GM12872 (cell line): ENCODE measurements at regions not wholly inside any gene's neighbourhood (a gene's known extent, or its start where the extent isn't known, plus 50 kb on each side); places are given as distances from the start of the nearest gene placed in this dataset.

Experiments used
- TF ChIP-seq, protein P1 (sequence below): IDR thresholded peaks from 3 replicates; pipeline ENCODE4 v1.5.1; 2011; ENCODE audit warnings: low read depth, mild to moderate bottlenecking, low read length, moderate library complexity; ENCODE audit not compliant: insufficient read depth

DNA sequence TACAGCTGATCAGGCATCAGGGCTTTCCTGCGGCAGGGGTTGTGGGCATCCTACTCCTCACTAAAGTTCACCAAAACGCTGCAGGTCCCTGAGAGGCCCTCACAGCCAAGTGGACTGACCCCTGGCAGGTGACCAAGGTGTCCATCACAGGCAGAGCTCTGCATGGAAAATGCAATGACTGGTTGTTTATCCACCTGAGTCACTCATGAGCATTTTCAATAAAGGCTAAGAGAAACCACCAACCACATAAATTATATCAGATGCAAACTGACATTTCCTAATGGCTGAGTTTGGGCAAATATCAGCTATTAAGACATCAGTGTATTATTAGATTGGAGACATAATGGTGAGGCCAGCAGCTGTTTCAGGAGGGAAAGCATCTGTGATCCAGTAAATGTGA is 152.7 kb upstream of the SYNDIG1 start:
- TF ChIP-seq, protein P1, sequence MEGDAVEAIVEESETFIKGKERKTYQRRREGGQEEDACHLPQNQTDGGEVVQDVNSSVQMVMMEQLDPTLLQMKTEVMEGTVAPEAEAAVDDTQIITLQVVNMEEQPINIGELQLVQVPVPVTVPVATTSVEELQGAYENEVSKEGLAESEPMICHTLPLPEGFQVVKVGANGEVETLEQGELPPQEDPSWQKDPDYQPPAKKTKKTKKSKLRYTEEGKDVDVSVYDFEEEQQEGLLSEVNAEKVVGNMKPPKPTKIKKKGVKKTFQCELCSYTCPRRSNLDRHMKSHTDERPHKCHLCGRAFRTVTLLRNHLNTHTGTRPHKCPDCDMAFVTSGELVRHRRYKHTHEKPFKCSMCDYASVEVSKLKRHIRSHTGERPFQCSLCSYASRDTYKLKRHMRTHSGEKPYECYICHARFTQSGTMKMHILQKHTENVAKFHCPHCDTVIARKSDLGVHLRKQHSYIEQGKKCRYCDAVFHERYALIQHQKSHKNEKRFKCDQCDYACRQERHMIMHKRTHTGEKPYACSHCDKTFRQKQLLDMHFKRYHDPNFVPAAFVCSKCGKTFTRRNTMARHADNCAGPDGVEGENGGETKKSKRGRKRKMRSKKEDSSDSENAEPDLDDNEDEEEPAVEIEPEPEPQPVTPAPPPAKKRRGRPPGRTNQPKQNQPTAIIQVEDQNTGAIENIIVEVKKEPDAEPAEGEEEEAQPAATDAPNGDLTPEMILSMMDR: no peak

DNA sequence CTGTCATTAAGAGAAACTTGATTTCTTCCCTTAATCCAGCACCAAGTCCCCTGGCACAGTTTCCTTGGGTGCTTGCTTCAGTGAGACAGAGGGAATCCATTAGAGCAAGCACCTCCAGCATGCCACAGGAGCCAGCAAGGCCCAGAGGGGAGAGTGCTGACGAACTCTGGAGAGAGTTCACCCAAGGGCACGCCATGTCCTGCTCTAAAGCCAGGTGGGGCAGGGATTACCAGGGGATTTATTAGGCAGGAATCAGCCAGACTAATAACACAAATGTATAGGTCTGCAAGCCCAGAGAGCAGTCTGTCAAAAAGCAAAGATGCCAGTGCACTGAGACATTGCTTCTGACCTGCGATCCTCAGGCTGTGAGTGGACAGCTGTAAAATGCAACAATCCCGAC is 155.4 kb upstream of the SYNDIG1 start:
- TF ChIP-seq, protein P1: no peak

DNA sequence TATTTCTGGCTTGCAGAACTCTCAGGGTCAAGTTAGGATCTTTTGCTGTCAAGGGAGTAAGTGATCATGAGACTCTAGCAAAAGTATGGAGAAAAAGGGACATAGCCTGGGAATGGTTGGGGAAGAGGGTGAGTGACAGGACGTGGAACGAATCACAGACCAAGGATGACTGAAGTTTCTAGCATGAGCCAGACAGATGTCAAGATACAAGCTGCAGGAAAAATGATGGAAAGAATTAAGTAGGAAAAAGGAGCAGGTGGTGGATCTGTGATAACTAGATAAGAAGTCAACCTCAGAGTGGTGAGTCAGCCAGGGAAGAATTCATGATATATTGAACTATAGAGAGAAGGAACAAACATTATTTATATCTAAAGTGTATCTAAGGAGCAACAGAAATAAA is 159.8 kb upstream of the SYNDIG1 start:
- TF ChIP-seq, protein P1: no peak

DNA sequence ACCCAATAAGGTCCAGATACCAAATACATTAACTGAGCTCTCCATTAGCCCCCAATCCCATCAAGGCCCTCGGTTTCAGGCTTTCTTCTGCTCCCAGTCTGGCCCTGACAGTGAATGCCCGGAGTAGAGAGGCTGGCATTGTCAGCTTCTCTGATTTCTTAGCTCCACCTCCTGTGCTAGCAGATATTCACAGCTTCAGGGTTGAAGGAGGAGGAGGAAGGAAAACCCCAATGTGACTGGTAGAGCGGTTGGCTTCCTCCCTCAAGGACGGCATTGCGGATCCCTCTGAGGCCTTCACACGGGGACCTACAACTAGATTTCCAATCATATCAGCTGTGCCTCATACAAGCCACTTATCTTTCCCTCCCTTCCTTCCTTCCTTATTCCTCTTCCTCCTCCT is 164.1 kb upstream of the SYNDIG1 start:
- TF ChIP-seq, protein P1: no peak

DNA sequence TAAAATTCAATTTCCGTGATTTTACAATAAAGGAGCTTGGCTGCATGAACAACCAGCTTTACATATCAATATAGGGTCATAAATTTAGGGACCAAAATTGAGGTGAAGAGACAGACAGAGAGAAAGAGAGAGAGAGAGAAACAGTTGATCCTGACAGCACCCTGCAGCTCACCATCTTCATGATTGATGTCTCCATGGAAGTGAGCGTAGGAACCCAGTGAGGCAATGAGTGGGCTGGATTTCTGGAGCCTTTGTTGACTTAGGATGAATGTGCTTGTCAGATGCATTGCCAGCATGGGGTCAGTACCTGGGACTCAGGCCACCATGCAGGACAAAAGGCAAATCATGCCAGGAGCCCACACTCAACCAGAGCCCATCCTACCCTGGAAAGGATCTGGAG is 165.1 kb upstream of the SYNDIG1 start:
- TF ChIP-seq, protein P1: no peak

DNA sequence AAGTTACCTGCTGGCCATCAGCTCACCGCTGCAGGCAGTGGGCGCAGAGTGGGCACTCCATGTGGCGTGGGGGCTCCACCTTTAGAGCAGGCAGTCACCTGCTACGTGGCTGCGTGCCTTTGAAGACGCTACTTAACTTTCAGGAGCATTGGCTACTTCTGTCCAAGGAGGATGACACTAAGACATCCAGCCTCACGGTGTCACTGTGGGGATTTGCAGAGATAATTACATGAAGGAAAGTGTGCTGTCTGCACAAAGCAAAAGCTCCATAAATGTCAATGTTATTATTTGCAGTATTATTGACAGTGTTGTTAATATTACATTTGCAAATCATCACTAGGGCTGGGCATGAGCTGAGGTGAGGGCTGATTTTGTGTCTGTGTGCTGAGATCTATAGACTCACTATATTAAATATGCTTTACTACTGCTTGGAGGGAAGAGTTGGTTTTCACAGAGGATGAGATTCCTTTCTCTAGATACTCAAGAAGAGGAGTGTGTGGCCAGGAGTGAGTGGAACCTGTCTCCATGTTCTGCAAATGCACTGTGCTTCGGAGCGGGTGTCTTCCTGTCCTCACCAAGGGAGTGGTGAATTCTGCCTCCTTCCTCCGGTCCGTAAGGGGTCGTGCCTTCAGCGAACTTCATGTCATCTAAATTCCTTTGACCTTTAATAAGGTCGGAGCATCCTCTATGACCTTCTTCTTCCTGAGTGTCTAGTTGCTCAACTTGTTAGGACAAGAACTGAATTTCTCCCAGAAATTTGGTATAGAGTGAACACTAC is 165.8 kb upstream of the SYNDIG1 start:
- TF ChIP-seq, protein P1: no peak

DNA sequence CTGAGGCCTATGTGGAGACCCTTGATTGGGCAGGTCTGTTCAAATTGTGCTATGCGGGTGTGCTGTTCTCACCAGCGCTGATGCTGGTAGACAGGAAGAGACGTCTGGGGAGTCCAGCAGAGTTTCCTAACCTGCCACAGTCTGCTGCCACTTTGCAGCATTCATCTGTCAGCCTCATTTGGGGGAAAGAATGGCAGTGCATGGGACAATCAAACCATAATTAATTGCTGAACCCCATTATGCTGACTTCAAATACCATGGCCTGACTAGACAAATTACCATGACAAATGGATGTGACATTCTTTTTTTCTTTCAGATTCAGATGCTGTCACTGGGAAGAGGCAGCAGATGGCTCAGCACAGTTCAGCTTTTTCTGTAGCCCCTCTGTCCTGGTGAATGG is 171.4 kb upstream of the SYNDIG1 start:
- TF ChIP-seq, protein P1: no peak
